HCT116 (cell line): ENCODE measurements at regions not wholly inside any gene's neighbourhood (a gene's known extent, or its start where the extent isn't known, plus 50 kb on each side); places are given as distances from the start of the nearest gene placed in this dataset.

Experiments used
- ATAC-seq: fragments of 200-7000 bp; cut with Tn5 transposase; 2 replicates; pipeline ENCODE4 v1.9.1; 2020; ENCODE audit warnings: mild to moderate bottlenecking, moderate library complexity
- BruUV-seq: library from RNA; stranded (reverse); fragments of 400-500 nt; replicated peaks from 2 replicates; lab custom pipeline; 2021; lab: Mats Ljungman, UMichigan
- CTCF ChIA-PET: fragments of 300-600 bp; sonication (Branson Sonifier 250); formaldehyde crosslinking; loops from one replicate; lab custom pipeline; 2021; ENCODE audit warnings: antibody characterized with exemption; lab: Charles Lee
- POLR2A ChIA-PET: fragments of 300-600, 350-600 bp; sonication (Branson Sonifier 250); formaldehyde crosslinking; loops from one replicate; lab custom pipeline; 2021; ENCODE audit warnings: antibody characterized with exemption; lab: Charles Lee
- RAD21 ChIA-PET, 2 experiments: fragments of 300-600 bp; sonication (Branson Sonifier 250); formaldehyde crosslinking; loops; one replicate each; lab custom pipeline; 2023; ENCODE audit warnings: low total read pairs in 2 of 2; ENCODE audit not compliant: uncharacterized antibody in 2 of 2, unreplicated experiment in 2 of 2, low non-redundant PET in 1 of 2; lab: Charles Lee
- DNase-seq: peaks from one replicate; pipeline ENCODE4 v3.0.0-alpha.2; 2010; ENCODE audit warnings: low read depth, low spot score
- H2AFZ ChIP-seq: fragments of 200-600 bp; shearing (Covaris generic), sonication (generic); 2 replicates; pipeline ENCODE4 v1.6.1; 2017; ENCODE audit warnings: low read depth, mixed run types, mixed read lengths, antibody characterized with exemption, low read length; ENCODE audit not compliant: poor library complexity, severe bottlenecking
- H3K27ac ChIP-seq: 2 replicates; pipeline ENCODE4 v1.5.1; 2012; ENCODE audit warnings: low read depth, low read length
- H3K27me3 ChIP-seq: fragments of 200-600 bp; sonication (generic); 2 replicates; pipeline ENCODE4 v1.6.1; 2016; ENCODE audit warnings: mixed run types, low read length, mixed read lengths; ENCODE audit not compliant: insufficient read depth
- H3K36me3 ChIP-seq, 2 experiments: fragments of 200-500 bp in 1 of 2; fragments of 200-600 bp in 1 of 2; sonication (Bioruptor generic) in 1 of 2; sonication (generic) in 1 of 2; 2 replicates each; pipeline versions ENCODE4 v1.5.1 to v1.6.1; 2014 to 2016; ENCODE audit warnings: low read length in 2 of 2, inconsistent platforms in 1 of 2, mixed read lengths in 1 of 2, mixed run types in 1 of 2; ENCODE audit not compliant: insufficient read depth in 2 of 2, control insufficient read depth in 1 of 2
- H3K4me1 ChIP-seq, 2 experiments: fragments of 200-600 bp in 1 of 2; sonication (generic) in 1 of 2; 2 replicates each; pipeline versions ENCODE4 v1.5.1 to v1.6.1; 2012 to 2017; ENCODE audit warnings: low read length in 2 of 2, inconsistent platforms in 1 of 2, mild to moderate bottlenecking in 1 of 2, mixed read lengths in 1 of 2, mixed run types in 1 of 2, moderate library complexity in 1 of 2; ENCODE audit not compliant: insufficient read depth in 2 of 2, control insufficient read depth in 1 of 2
- H3K4me2 ChIP-seq: fragments of 200-600 bp; sonication (generic); 2 replicates; pipeline ENCODE4 v1.6.1; 2017; ENCODE audit warnings: mixed run types, low read length, mixed read lengths
- H3K4me3 ChIP-seq, 2 experiments: fragments of 200-600 bp in 1 of 2; sonication (generic) in 1 of 2; replicated peaks in 1 of 2; 2 replicates each; pipeline ENCODE4 v1.5.1; 2011 to 2016; ENCODE audit warnings: low read length in 2 of 2, control low read depth in 1 of 2, low read depth in 1 of 2, mild to moderate bottlenecking in 1 of 2, mixed read lengths in 1 of 2, mixed run types in 1 of 2
- H3K79me2 ChIP-seq: fragments of 200-600 bp; sonication (generic); 2 replicates; pipeline ENCODE4 v1.6.1; 2017; ENCODE audit warnings: mild to moderate bottlenecking, mixed run types, low read length, moderate library complexity, mixed read lengths; ENCODE audit not compliant: insufficient read depth
- H3K9ac ChIP-seq: fragments of 200-600 bp; sonication (generic); 2 replicates; pipeline ENCODE4 v1.6.1; 2016; ENCODE audit warnings: low read length, mixed read lengths
- H3K9me2 ChIP-seq: fragments of 200-600 bp; sonication (generic), shearing (Covaris generic); 2 replicates; pipeline ENCODE4 v1.6.1; 2017; ENCODE audit warnings: mixed run types, mild to moderate bottlenecking, moderate library complexity; ENCODE audit not compliant: insufficient read depth
- H3K9me3 ChIP-seq, 2 experiments: fragments of 200-500 bp in 1 of 2; fragments of 200-600 bp in 1 of 2; sonication (Bioruptor generic) in 1 of 2; sonication (generic) in 1 of 2; 2 replicates each; pipeline ENCODE4 v1.6.1; 2014 to 2017; ENCODE audit warnings: low read length in 2 of 2, mixed read lengths in 2 of 2, inconsistent platforms in 1 of 2, low read depth in 1 of 2, mild to moderate bottlenecking in 1 of 2, mixed run types in 1 of 2, moderate library complexity in 1 of 2; ENCODE audit not compliant: control insufficient read depth in 1 of 2, insufficient read depth in 1 of 2
- H4K20me1 ChIP-seq: fragments of 200-600 bp; sonication (generic), shearing (Covaris generic); 2 replicates; pipeline ENCODE4 v1.6.1; 2017; ENCODE audit warnings: mixed run types, mild to moderate bottlenecking, moderate library complexity; ENCODE audit not compliant: insufficient read depth
- CBX3 ChIP-seq: IDR thresholded peaks from 2 replicates; pipeline ENCODE4 v1.6.1; 2012; ENCODE audit warnings: low read depth
- CEBPB ChIP-seq: IDR thresholded peaks from 2 replicates; pipeline ENCODE4 v1.6.1; 2012; ENCODE audit warnings: low read depth
- EGR1 ChIP-seq: IDR thresholded peaks from 2 replicates; pipeline ENCODE4 v1.6.1; 2012; ENCODE audit warnings: low read depth
- ELF1 ChIP-seq: IDR thresholded peaks from 2 replicates; pipeline ENCODE4 v1.6.1; 2012; ENCODE audit warnings: low read depth, borderline replicate concordance
- EZH2phosphoT487 ChIP-seq: fragments of 200-600 bp; IDR thresholded peaks from 2 replicates; pipeline ENCODE4 v1.6.1; 2018; ENCODE audit warnings: antibody characterized with exemption, borderline replicate concordance
- FOSL1 ChIP-seq: IDR thresholded peaks from 2 replicates; pipeline ENCODE4 v1.6.1; 2012; ENCODE audit warnings: low read depth
- JUND ChIP-seq: IDR thresholded peaks from 2 replicates; pipeline ENCODE4 v1.6.1; 2012
- POLR2A ChIP-seq: IDR thresholded peaks from 2 replicates; pipeline ENCODE4 v1.7.0; 2011; ENCODE audit warnings: borderline replicate concordance; ENCODE audit not compliant: insufficient read depth, insufficient read length; ENCODE audit errors: extremely low read depth
- RAD21 ChIP-seq: IDR thresholded peaks from 2 replicates; pipeline ENCODE4 v1.6.1; 2012; ENCODE audit warnings: low read depth, mild to moderate bottlenecking
- SIN3A ChIP-seq: IDR thresholded peaks from 2 replicates; pipeline ENCODE4 v1.6.1; 2012; ENCODE audit warnings: low read depth
- SP1 ChIP-seq: IDR thresholded peaks from 2 replicates; pipeline ENCODE4 v1.6.1; 2012; ENCODE audit warnings: low read depth
- SRF ChIP-seq: IDR thresholded peaks from 2 replicates; pipeline ENCODE4 v1.6.1; 2012; ENCODE audit warnings: low read depth
- TCF7L2 ChIP-seq: IDR thresholded peaks from 2 replicates; pipeline ENCODE4 v1.7.0; 2011; ENCODE audit warnings: borderline replicate concordance, inconsistent platforms; ENCODE audit not compliant: insufficient read depth, insufficient read length; ENCODE audit errors: extremely low read depth
- intact Hi-C: fragments of 100-400 bp; cut with micrococcal nuclease; formaldehyde crosslinking; loops from 2 replicates; pipeline ENCODE4 v1.10.0; 2022
- TF ChIP-seq, protein P1 (sequence below): IDR thresholded peaks from 2 replicates; pipeline ENCODE4 v1.6.1; 2012; ENCODE audit warnings: low read depth
- TF ChIP-seq, protein P2 (sequence below), 3 experiments: fragments of 200-600 bp in 1 of 3; sonication (generic) in 1 of 3; IDR thresholded peaks in 2 of 3; conservative IDR thresholded peaks in 1 of 3; 2 replicates each; pipeline ENCODE4 v1.5.1; 2012 to 2017; ENCODE audit warnings: low read depth in 2 of 3, low read length in 2 of 3, antibody characterized with exemption in 1 of 3, borderline replicate concordance in 1 of 3, control low read depth in 1 of 3, mild to moderate bottlenecking in 1 of 3, mixed read lengths in 1 of 3, mixed run types in 1 of 3, moderate library complexity in 1 of 3; ENCODE audit not compliant: insufficient read depth in 1 of 3
- TF ChIP-seq, protein P3 (sequence below): IDR thresholded peaks from 2 replicates; pipeline ENCODE4 v1.6.1; 2011; ENCODE audit warnings: mild to moderate bottlenecking, low read length, moderate library complexity; ENCODE audit not compliant: insufficient replicate concordance; ENCODE audit errors: extremely low read depth
- TF ChIP-seq, protein P4 (sequence below): IDR thresholded peaks from 2 replicates; pipeline ENCODE4 v1.6.1; 2012
- TF ChIP-seq, protein P5 (sequence below): IDR thresholded peaks from 2 replicates; pipeline ENCODE4 v1.6.1; 2012

DNA sequence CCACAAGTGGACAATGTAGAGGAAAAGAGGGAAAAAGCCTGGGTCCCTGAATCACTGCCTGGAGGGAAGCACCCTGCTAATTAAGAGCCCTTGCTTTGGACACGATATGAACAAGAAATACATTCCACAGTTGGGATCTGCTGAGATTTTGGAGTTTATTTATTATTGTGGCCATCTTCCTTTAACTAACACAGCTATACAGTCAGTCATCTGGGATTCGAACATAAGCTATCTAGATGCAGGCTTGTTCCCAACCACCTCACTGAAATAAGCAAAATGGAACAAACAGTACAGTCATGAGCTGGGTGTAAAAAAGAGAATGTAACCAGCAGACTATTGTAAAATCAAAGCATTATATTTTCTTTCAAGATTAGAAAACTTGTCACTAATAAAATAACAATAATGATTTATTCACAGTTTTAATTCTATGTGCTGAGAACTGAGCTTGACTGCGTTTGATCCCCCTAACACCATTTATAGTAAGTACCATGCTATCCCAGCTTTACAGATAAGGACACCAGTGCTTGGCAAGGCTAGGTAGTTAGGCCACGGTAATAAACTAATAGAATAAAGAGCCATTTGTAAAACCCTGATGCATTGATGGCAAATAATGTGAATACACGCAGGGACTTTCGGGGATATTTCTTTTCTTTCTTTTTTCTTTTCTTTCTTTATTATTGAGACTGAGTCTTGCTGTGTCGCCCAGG is 223.8 kb upstream of the KLF6 start:
- ATAC-seq (no peak), DNase-seq (no peak)
- Histone ChIP-seq H4K20me1 (no peaks in the 10 kb centered on the region), H2AFZ (no peak overlapping the region), H3K9me3 (no peaks in the 10 kb centered on the region), H3K27me3 (no peaks in the 10 kb centered on the region), H3K9me2 (no peaks in the 10 kb centered on the region), H3K27ac (no peak overlapping the region), H3K4me1 (no peaks in the 10 kb centered on the region), H3K36me3 (no peaks in the 10 kb centered on the region), H3K4me2 (no peak overlapping the region), H3K4me3 (no peak overlapping the region), H3K79me2 (no peaks in the 10 kb centered on the region), H3K9ac (no peak overlapping the region)
- no peak for TF ChIP-seq CBX3
- no peak for TF ChIP-seq SRF
- no peak for TF ChIP-seq CEBPB
- TF ChIP-seq SP1: no peak
- no peak for TF ChIP-seq EGR1
- TF ChIP-seq, protein P1, sequence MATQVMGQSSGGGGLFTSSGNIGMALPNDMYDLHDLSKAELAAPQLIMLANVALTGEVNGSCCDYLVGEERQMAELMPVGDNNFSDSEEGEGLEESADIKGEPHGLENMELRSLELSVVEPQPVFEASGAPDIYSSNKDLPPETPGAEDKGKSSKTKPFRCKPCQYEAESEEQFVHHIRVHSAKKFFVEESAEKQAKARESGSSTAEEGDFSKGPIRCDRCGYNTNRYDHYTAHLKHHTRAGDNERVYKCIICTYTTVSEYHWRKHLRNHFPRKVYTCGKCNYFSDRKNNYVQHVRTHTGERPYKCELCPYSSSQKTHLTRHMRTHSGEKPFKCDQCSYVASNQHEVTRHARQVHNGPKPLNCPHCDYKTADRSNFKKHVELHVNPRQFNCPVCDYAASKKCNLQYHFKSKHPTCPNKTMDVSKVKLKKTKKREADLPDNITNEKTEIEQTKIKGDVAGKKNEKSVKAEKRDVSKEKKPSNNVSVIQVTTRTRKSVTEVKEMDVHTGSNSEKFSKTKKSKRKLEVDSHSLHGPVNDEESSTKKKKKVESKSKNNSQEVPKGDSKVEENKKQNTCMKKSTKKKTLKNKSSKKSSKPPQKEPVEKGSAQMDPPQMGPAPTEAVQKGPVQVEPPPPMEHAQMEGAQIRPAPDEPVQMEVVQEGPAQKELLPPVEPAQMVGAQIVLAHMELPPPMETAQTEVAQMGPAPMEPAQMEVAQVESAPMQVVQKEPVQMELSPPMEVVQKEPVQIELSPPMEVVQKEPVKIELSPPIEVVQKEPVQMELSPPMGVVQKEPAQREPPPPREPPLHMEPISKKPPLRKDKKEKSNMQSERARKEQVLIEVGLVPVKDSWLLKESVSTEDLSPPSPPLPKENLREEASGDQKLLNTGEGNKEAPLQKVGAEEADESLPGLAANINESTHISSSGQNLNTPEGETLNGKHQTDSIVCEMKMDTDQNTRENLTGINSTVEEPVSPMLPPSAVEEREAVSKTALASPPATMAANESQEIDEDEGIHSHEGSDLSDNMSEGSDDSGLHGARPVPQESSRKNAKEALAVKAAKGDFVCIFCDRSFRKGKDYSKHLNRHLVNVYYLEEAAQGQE: no peak
- TF ChIP-seq, protein P2, sequence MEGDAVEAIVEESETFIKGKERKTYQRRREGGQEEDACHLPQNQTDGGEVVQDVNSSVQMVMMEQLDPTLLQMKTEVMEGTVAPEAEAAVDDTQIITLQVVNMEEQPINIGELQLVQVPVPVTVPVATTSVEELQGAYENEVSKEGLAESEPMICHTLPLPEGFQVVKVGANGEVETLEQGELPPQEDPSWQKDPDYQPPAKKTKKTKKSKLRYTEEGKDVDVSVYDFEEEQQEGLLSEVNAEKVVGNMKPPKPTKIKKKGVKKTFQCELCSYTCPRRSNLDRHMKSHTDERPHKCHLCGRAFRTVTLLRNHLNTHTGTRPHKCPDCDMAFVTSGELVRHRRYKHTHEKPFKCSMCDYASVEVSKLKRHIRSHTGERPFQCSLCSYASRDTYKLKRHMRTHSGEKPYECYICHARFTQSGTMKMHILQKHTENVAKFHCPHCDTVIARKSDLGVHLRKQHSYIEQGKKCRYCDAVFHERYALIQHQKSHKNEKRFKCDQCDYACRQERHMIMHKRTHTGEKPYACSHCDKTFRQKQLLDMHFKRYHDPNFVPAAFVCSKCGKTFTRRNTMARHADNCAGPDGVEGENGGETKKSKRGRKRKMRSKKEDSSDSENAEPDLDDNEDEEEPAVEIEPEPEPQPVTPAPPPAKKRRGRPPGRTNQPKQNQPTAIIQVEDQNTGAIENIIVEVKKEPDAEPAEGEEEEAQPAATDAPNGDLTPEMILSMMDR (IDR thresholded peaks at IDR 0.05 in 2 of 3, conservative IDR thresholded peaks at IDR 0.05 in 1 of 3; ENCODE audit: borderline replicate concordance in 1 of 3, insufficient read depth in 1 of 3, low read depth in 2 of 3, low read length in 2 of 3): no peak
- TF ChIP-seq ELF1: no peak
- TF ChIP-seq TCF7L2: no peak
- TF ChIP-seq, protein P3, sequence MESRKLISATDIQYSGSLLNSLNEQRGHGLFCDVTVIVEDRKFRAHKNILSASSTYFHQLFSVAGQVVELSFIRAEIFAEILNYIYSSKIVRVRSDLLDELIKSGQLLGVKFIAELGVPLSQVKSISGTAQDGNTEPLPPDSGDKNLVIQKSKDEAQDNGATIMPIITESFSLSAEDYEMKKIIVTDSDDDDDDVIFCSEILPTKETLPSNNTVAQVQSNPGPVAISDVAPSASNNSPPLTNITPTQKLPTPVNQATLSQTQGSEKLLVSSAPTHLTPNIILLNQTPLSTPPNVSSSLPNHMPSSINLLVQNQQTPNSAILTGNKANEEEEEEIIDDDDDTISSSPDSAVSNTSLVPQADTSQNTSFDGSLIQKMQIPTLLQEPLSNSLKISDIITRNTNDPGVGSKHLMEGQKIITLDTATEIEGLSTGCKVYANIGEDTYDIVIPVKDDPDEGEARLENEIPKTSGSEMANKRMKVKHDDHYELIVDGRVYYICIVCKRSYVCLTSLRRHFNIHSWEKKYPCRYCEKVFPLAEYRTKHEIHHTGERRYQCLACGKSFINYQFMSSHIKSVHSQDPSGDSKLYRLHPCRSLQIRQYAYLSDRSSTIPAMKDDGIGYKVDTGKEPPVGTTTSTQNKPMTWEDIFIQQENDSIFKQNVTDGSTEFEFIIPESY: no peak
- no peak for TF ChIP-seq POLR2A
- no peak for TF ChIP-seq EZH2phosphoT487
- no peak for TF ChIP-seq JUND
- TF ChIP-seq SIN3A: no peak
- TF ChIP-seq, protein P4, sequence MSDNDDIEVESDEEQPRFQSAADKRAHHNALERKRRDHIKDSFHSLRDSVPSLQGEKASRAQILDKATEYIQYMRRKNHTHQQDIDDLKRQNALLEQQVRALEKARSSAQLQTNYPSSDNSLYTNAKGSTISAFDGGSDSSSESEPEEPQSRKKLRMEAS: no peak
- TF ChIP-seq, protein P5, sequence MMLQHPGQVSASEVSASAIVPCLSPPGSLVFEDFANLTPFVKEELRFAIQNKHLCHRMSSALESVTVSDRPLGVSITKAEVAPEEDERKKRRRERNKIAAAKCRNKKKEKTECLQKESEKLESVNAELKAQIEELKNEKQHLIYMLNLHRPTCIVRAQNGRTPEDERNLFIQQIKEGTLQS: no peak
- TF ChIP-seq FOSL1: no peak
- no peak for TF ChIP-seq RAD21
- no TSS peak for BruUV-seq
- ChIA-PET RAD21 (no interaction called here), POLR2A (no interaction called here), CTCF (no interaction called here)
- intact Hi-C loops: no loop called here
